Colonic mucosa (tissue), 4 donors: ENCODE measurements at regions not wholly inside any gene's neighbourhood (a gene's known extent, or its start where the extent isn't known, plus 50 kb on each side); places are given as distances from the start of the nearest gene placed in this dataset.
"Not testable (repeated sequence)": the region's sequence is repeated elsewhere in the genome, so short reads cannot be mapped to it uniquely, and the experiment has no call there.

Source experiments
- DNase-seq: peaks from one replicate; pipeline ENCODE4 v3.0.0-alpha.2; 2020
- H3K27ac ChIP-seq: fragments of 200-600 bp; one replicate; pipeline ENCODE4 v1.8.0; 2021
- H3K27me3 ChIP-seq: fragments of 200-600 bp; one replicate; pipeline ENCODE4 v1.8.0; 2021
- H3K36me3 ChIP-seq: fragments of 200-600 bp; one replicate; pipeline ENCODE4 v1.8.0; 2021
- H3K4me1 ChIP-seq: fragments of 200-600 bp; one replicate; pipeline ENCODE4 v1.8.0; 2021; ENCODE audit warnings: mild to moderate bottlenecking
- H3K4me3 ChIP-seq: fragments of 200-600 bp; one replicate; pipeline ENCODE4 v1.8.0; 2021
- H3K9ac ChIP-seq, 2 donors: one replicate each; pipeline ENCODE4 v1.7.0; 2013; ENCODE audit warnings: control low read depth in 2 of 2, low read depth in 2 of 2, low read length in 2 of 2
- H3K9me3 ChIP-seq: fragments of 200-600 bp; one replicate; pipeline ENCODE4 v1.8.0; 2021
- intact Hi-C: fragments of 100-400 bp; cut with DNase I; formaldehyde crosslinking; loops from one replicate; pipeline ENCODE4 v1.14.1; 2022
- donor health status: healthy.
- donor health status: DM: no; HTN: no; CAD: no.
- donor health status: DM: no; HTN: no; CAD: no.

- not testable (repeated sequence) for DNase-seq
Observed at GRCh38 chr21:10347675-10348074, 173.7 kb upstream of the TPTE start.

GRCh38 chr21:10348150-10348549 lies 173.2 kb upstream of the TPTE start:
- H3K27ac ChIP-seq, H3K36me3 ChIP-seq, DNase-seq, H3K4me3 ChIP-seq, H3K4me1 ChIP-seq, H3K9ac ChIP-seq, intact Hi-C loops, H3K27me3 ChIP-seq, H3K9me3 ChIP-seq: not testable (repeated sequence)

More at GRCh38 chr21:10347675-10348074, 173.7 kb upstream of the TPTE start:
- H3K36me3 ChIP-seq, H3K4me1 ChIP-seq, H3K27me3 ChIP-seq, H3K27ac ChIP-seq, H3K9me3 ChIP-seq, H3K4me3 ChIP-seq, H3K9ac ChIP-seq, intact Hi-C loops: not testable (repeated sequence)

- H3K27ac ChIP-seq, H3K9me3 ChIP-seq, DNase-seq, H3K27me3 ChIP-seq, intact Hi-C loops, H3K36me3 ChIP-seq, H3K9ac ChIP-seq, H3K4me1 ChIP-seq, H3K4me3 ChIP-seq: not testable (repeated sequence)
Observed at GRCh38 chr21:10354851-10355578, 166.4 kb upstream of the TPTE start.

GRCh38 chr21:10359120-10359519 lies 162.3 kb upstream of the TPTE start:
- intact Hi-C loops, H3K9ac ChIP-seq, H3K27me3 ChIP-seq, H3K4me1 ChIP-seq, H3K4me3 ChIP-seq, DNase-seq, H3K36me3 ChIP-seq, H3K27ac ChIP-seq: not testable (repeated sequence)
- H3K9me3 ChIP-seq = peaks cover 10% of the 10 kb centered on the region

GRCh38 chr21:10359911-10360310 lies 161.5 kb upstream of the TPTE start:
- H3K27me3 ChIP-seq, intact Hi-C loops, H3K4me1 ChIP-seq, H3K36me3 ChIP-seq, H3K9ac ChIP-seq, DNase-seq, H3K4me3 ChIP-seq, H3K27ac ChIP-seq: not testable (repeated sequence)
- H3K9me3 ChIP-seq = peaks cover 10% of the 10 kb centered on the region

GRCh38 chr21:10361214-10361736 lies 160.1 kb upstream of the TPTE start:
- DNase-seq, H3K36me3 ChIP-seq, H3K4me3 ChIP-seq, H3K27ac ChIP-seq, H3K9ac ChIP-seq, H3K27me3 ChIP-seq, intact Hi-C loops, H3K4me1 ChIP-seq: not testable (repeated sequence)
- H3K9me3 ChIP-seq = peaks cover 10% of the 10 kb centered on the region

- H3K27ac ChIP-seq, H3K9ac ChIP-seq, H3K4me3 ChIP-seq, H3K36me3 ChIP-seq, H3K27me3 ChIP-seq, intact Hi-C loops, DNase-seq, H3K4me1 ChIP-seq: not testable (repeated sequence)
- peaks cover 10% of the 10 kb centered on the region for H3K9me3 ChIP-seq
Observed at GRCh38 chr21:10362816-10363215, 158.6 kb upstream of the TPTE start.

- H3K4me3 ChIP-seq, DNase-seq, H3K36me3 ChIP-seq, H3K27me3 ChIP-seq, H3K27ac ChIP-seq, H3K4me1 ChIP-seq, H3K9ac ChIP-seq, intact Hi-C loops: not testable (repeated sequence)
- peaks cover 10% of the 10 kb centered on the region for H3K9me3 ChIP-seq
Observed at GRCh38 chr21:10363321-10363720, 158.1 kb upstream of the TPTE start.

- H3K36me3 ChIP-seq, H3K27ac ChIP-seq, H3K27me3 ChIP-seq, H3K4me3 ChIP-seq, intact Hi-C loops, DNase-seq, H3K4me1 ChIP-seq, H3K9ac ChIP-seq: not testable (repeated sequence)
- H3K9me3 ChIP-seq = peaks cover 10% of the 10 kb centered on the region
Observed at GRCh38 chr21:10366210-10366609, 155.2 kb upstream of the TPTE start.

GRCh38 chr21:10367586-10367985 lies 153.8 kb upstream of the TPTE start:
- H3K36me3 ChIP-seq, H3K9me3 ChIP-seq, DNase-seq, intact Hi-C loops, H3K4me3 ChIP-seq, H3K27ac ChIP-seq, H3K4me1 ChIP-seq, H3K27me3 ChIP-seq, H3K9ac ChIP-seq: not testable (repeated sequence)

GRCh38 chr21:10368323-10368798 lies 153.0 kb upstream of the TPTE start:
- intact Hi-C loops, H3K9me3 ChIP-seq, H3K27ac ChIP-seq, H3K9ac ChIP-seq, H3K4me3 ChIP-seq, H3K27me3 ChIP-seq, H3K4me1 ChIP-seq, H3K36me3 ChIP-seq, DNase-seq: not testable (repeated sequence)

- intact Hi-C loops, H3K9ac ChIP-seq, H3K36me3 ChIP-seq, DNase-seq, H3K4me3 ChIP-seq, H3K4me1 ChIP-seq, H3K27ac ChIP-seq, H3K9me3 ChIP-seq, H3K27me3 ChIP-seq: not testable (repeated sequence)
Observed at GRCh38 chr21:10369289-10369688, 152.1 kb upstream of the TPTE start.

GRCh38 chr21:10377758-10378157 lies 143.6 kb upstream of the TPTE start:
- H3K4me1 ChIP-seq, H3K9me3 ChIP-seq, H3K27me3 ChIP-seq, intact Hi-C loops, H3K4me3 ChIP-seq, H3K27ac ChIP-seq, DNase-seq, H3K36me3 ChIP-seq, H3K9ac ChIP-seq: not testable (repeated sequence)

- H3K36me3 ChIP-seq, intact Hi-C loops, H3K4me1 ChIP-seq, H3K27me3 ChIP-seq, H3K9me3 ChIP-seq, H3K4me3 ChIP-seq, H3K27ac ChIP-seq, H3K9ac ChIP-seq, DNase-seq: not testable (repeated sequence)
Observed at GRCh38 chr21:10379816-10380215, 141.6 kb upstream of the TPTE start.
